ENCODE measurements at regions not wholly inside any gene's neighbourhood (a gene's known extent, or its start where the extent isn't known, plus 50 kb on each side); places are given as distances from the start of the nearest gene placed in this dataset.

DNA sequence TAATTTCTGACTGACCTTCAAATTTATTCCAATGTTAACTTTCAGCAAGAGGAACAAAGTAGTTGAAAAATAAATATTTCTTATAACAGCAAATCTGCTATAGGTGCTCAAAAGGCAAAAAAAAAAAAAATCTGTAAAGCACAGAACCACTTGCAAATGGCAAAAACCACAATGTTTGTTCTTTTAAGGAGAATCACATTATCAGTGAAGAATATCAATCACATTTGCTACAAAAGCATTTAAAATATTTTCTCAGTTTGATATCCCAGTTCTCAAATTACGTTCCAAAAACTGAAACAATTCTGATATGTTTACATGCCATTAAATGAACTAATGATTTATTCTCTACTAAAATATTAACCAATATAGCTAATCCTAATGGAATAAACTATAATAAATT is 163.3 kb downstream of the METTL4 start:
- no peak for DNase-seq

DNA sequence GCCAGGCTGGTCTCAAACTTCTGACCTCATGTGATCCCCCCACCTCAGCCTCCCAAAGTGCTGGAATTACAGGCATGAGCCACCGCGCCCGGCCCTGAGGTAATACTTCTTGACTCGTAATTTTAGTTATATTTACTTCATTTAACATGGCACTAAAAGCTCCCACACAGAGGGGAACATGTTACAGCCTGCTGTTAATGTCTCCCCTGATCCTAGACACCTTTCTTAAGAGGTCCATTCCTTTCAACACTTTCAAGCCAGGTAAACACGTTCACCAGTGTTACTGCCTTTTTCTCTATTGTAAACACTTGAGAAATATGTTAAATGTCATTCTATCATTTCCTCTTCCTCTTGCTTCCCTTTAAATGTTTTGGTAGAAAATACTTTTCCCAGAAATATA is 161.4 kb downstream of the METTL4 start:
- no peak for DNase-seq

DNA sequence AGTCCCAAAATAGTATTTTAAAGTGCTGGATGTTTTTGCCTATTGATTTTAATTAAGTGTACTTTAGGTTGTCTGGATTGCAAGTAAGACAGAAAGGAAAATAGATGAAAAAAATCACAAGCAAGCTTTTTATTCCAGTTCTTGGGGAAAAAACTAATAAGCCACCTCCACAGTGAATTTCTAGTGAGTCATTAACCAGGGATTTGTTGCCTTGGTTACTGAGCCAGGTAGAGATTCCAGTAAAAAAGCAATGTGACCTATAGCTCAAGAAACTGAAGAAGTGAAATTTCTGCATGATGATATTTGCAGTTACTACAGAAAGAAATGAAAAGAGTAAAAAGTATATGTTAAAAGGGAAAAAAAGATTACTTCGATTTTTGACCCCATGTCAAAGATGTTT is 160.6 kb downstream of the METTL4 start:
- DNase-seq, result no peak

DNA sequence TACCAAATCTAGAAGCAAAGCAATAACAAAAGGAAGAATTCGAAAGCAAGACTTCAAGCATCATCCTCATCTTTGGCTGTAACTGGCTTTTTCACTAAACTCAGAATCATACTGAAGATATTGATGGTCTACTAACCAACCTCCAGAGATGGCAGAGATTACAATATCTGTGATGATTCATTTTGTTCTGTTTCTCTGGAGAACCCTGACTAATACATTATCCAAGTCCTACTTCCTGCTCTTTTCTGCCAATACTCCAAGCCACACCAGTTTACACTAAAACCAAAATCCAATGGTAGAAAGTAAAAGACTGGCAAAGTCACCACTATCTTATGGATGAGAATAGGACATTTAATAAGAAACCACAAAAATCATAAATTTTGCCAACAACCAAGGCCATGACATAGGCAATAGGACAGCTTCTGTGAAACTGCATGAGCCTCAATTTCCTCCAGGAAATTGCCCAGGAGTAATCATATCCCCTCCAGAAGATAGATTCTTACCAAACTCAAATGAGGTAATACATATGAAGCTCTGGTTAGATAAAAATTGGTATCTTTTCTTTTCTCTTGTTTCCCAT is 159.8 kb downstream of the METTL4 start:
- no peak for DNase-seq

DNA sequence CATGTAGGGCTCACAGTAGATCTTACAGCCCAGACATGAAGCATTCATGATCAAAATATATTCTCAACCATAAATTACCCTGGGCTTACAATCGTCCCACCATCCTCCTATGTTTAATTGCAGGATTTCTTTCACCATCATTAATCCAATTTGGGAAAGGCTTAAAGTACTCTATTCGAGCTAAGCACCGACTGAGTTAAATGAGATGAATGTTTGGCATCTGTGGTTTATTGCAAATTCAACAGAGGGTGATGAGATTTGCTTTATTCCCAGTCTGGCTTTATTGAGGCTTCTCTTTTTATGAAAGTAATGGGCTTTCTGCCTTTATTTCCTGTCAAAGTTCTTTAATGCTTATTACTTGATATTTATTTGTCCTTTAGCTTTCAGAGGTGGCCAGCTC is 159.0 kb downstream of the METTL4 start:
- DNase-seq, result no peak

DNA sequence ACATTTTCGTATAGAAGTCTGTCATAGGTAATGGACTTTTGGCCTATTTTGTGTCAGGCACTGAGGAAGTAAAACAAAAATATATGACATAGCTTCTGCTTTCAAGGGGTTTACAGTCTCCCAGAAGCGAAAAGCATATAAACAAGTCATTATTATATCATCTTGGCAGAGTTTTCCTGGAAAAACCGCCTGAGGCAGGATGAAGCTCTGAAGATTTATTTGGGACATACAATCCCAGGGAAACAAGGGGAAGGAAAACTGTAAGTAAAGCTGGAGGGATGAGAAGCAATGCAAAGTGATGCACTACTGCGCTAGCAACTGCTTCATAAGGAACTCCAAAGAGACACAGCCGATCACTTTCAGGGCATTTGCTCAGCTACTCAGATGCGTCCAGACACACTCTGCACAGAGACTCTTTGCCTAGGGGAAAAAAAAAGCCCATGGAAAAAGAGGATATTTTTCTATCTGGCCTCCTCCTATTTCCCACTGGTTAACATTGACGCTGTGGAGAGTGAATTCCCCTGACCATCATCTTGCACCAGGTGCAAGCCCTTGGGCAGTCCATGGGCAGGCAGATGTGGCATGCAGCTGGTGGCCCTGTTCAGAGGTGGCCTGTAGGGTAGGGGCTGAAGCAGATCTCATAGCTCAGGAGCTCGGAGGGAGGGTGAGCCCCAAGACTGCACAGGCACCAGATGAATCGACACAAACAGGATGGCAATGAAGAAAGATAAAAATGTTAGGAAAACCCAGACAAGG is 158.1 kb downstream of the METTL4 start:
- DNase-seq, result no peak

DNA sequence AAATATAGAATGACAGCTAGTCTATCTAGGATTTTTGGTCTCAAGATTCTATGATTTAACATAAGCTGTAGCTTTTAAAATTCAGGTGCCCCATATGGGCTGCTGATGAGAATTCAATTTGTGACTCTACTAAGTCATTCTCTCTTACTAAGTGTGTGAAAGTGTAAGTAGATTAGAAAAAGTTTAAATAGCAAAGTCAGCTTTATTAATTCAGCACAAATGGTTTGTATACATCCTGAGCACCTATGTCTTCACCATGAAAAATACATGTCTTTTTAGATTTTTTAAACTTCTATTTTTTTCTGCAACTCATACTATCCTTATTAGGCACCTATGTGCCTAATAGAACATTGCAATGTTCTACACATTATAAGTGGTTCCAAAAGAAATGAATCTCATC is 157.1 kb downstream of the METTL4 start:
- DNase-seq, result no peak

DNA sequence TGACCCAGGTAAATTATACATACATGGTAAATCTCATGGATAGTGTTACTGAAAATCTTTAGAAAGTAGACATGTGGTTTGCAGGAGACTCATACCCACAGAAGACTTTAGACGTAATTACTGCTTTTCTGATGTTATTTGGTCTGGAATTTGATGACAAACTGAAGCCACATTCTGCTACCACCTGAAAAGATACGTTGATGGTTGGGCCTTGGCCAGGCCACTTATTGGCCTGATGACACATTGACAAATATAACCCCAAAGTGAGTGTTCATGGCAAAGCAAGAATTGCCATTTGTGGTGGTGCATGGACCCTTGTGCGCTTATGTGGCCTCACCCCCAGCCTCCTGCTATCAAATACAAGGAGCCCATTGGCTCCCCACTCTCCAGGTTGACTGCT is 155.6 kb downstream of the METTL4 start:
- DNase-seq, result no peak

DNA sequence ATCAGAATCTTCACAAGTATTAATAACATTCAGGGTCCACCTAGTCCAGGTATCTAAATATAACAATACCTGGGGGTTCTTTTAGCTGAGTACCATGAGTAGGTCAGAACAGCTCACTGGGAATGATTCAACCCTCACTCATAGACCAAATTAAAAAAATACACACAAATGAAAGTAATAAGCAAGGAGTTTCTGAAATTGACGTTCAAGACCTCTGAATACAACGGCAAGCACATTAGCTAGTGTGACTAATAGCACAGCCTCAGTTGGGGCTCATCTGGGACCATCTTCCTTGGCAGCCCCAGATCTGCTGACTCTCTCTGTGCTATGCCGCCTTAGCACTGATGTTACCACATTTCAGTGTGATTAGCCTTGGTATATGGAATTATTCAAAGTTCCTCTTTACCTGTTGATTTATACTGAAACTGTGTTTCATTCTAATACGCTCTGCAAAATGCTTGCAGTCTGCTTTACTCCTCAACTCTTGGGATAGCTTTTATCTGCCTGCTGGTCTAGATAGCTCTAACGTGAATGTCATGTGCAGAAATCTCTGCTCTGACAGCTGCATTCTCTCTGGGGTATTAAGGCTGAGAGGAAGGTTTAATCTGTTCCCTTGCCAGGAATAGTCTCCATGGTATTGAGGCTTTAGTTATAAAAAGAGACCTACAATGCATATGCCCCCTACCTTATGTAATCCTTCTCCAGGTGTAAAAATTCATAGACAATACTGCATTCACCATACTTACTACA is 153.3 kb downstream of the METTL4 start:
- no peak for DNase-seq

DNA sequence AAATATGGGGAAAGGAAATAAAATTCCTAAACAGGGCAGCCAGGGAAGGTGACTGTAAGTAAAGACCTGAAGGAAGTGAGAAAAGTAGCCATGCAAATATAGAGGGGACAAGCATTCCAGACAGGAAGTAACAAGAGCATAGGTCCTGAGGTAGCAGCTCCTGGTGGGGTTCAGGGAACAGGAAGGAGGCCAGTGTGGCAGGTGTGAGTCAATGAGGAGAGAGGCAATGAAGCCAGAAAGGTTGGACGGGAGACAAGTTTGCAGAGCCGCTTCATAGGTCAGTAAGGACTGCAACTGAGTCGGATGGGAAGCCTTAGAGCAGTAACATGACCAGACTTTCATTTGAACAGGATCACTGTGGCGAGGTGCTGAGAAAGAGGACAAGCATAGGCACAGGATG is 150.9 kb downstream of the METTL4 start:
- no peak for DNase-seq

DNA sequence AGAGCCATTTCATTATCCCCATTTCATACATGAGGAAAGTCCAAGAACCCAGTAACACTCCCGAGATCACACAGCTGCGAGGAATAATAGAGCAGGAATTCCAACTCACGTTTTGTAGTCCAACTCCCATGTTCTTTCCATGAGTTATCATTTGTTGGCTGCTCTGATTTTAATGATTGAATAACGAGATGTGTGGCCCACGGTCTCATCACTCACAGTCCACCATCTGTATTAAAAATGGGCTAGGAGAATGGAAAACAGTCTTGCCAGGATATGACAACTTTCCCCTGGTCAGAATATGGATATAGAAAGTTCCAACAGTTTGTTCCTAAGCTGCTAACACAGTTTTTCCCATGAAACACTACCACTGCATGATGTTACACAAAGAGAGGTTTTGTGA is 147.5 kb downstream of the METTL4 start:
- DNase-seq, result no peak

DNA sequence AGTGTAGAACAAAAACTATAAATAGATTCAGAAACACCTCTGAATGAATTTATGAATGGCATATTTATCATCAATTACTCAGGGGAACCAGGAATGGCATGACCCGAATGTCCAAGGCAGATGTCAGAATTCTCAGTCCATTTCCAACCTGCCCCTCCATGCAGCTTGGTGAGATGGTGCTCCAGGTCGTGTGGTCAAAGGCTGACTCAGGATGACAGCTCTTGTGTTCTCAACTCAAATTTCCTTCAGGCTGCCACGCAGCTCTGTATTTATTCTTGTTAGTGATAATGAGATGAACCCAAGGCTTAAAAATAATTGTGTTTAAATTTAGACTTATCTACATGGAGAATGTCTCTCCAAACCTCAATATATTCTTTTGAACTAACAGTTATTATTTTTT is 146.9 kb downstream of the METTL4 start:
- DNase-seq, result no peak

DNA sequence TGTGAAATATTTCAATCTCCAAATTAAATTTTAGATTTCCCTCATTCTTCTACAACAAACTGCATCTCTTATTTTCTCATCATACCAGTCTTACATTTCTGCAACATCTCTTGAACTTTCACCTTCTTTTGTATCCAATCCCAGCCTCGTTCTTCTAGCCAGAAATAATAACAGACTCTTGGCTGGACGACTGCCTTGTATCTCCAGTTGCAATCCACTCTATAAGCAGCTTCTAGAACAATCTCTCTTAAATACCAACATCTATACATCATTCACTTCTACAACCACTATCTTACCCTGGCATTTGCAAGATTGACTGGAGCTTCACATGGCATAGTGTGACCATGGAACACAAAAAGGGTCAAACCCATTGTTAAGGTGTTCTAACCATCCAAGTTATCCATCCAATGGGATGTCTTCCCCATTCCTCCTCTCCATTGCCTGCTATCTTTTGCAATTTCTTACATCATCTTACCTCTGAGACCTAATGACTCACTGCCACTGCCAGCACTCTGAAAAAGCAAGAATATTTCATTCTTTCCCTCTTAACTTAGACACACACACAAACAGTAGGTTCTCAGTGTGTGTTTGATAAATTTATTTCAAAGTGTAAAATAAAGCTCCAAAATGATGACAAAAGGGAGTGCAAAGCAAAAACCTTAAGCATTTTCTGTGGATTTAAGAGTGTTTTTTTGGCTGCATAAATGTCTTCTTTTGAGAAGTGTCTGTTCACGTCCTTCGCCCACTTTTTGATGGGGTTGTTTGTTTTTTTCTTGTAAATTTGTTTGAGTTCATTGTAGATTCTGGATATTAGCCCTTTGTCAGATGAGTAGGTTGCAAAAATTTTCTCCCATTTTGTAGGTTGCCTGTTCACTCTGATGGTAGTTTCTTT is 145.6 kb downstream of the METTL4 start:
- DNase-seq, result no peak

DNA sequence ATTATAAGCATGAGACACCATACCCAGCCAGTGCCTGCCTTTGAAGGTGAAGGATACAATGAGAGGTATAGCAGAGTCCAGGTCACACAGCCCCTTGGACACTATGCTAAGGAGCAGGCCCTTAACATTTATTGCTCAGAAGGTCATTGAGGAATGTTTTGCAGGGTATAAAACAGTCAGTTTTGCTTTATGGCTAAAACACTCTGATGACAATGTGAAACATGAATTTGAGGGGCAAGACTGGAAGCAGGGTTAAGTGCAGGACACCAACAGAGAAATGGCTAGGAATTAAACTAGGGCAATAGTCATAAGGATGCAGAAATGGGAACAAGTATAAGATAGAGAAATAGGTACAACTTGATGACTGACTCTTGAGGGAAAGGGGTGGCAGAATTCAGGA is 141.1 kb downstream of the METTL4 start:
- DNase-seq, result no peak

DNA sequence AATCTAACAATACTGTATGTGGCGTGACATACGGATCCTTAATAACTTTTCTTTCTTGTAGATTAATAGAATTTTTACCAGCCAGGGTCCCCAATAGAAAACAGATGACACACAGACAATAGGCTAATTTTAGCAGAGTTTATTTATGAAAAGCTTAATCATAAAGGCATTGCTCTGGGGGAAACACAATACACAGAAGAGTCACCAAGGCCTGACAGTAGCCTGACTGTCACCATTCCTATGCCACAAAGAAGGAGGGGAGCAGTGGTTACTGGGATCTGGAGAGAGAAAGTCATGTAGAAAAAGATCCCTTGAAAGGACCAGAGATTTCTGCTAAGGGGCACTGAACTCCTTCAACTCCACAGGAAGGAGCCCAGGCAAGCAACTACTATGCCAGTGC is 139.5 kb downstream of the METTL4 start:
- no peak for DNase-seq

DNA sequence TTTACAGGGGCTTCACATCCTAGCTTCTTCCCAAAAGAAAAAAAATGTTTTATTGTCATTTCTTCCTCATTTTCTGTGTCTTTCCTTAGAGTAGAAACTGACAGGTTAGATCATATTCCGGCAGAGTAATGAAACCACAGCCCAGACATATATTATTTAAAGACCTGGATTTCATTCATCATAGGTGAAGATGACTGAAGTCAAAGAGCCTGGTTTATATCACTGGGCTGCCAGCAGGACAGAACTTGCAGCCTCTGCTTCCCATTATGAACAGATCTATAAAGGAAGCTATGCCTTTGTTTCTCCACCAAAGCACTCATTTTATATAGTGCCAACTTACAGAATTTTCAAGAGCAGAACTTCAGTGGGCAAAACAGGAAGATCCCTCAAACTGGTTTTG is 137.9 kb downstream of the METTL4 start:
- DNase-seq, result no peak

DNA sequence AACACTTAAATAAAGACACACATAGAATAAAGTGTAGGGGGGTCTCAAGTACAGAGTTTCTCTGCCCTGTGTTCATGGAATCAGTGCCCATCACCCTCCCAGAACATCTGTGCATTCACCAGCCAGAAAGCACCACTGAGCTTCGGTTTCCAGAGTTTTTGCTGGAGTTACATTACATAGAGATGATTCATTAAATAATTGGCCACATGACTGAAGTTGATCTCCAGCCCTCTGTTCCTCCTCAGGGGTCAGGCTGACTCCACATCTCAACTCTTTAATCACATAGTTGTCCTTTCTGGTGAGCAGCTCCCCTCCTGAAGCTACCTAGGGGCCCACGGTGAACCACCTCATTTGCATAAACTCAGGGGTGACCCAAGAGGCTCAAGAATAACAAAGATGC is 129.8 kb downstream of the METTL4 start:
- no peak for DNase-seq

DNA sequence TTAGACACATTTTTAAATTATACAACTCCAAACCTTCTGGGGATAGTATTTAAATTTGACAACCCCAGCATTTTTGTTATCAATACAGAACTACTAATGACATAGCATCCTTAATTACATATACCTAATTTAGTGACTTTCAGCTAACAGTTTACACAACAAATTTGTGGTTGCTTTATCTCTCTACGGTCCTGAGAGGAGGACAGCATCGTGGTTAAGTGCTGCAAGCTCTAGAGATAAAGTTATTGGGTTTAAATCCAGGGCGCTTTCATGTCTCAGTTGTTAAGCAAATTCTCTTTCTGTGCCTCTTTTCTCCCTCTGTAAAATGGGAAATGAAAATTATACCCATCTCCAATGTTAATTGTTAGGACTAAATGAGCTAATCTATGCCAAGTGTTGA is 129.3 kb downstream of the METTL4 start:
- no peak for DNase-seq

DNA sequence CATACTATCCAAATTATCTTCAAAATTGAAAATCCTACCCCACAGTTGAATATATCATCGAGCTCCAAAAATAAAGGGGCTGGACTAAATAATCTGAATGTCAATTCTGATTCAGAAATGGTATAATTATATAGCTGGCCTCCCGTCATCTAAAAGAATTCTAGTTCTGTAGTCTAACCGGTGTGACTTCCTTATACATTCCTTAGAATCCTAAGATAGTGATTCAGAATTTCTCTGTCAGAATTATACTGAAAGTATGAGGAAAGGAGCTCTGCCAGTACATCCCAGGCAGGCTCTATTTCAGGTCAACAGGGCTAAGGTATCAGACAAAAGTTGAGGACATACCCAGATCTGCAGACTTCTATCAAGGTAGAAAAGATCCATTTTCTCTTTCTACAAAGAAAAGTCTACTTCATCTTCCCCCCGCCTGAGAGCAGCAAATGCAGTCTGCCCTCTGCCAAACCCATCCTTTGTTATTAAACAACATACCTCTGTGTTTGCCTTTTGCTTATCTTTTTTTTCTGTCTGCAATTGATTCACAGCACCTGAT is 128.5 kb downstream of the METTL4 start:
- DNase-seq, result no peak

DNA sequence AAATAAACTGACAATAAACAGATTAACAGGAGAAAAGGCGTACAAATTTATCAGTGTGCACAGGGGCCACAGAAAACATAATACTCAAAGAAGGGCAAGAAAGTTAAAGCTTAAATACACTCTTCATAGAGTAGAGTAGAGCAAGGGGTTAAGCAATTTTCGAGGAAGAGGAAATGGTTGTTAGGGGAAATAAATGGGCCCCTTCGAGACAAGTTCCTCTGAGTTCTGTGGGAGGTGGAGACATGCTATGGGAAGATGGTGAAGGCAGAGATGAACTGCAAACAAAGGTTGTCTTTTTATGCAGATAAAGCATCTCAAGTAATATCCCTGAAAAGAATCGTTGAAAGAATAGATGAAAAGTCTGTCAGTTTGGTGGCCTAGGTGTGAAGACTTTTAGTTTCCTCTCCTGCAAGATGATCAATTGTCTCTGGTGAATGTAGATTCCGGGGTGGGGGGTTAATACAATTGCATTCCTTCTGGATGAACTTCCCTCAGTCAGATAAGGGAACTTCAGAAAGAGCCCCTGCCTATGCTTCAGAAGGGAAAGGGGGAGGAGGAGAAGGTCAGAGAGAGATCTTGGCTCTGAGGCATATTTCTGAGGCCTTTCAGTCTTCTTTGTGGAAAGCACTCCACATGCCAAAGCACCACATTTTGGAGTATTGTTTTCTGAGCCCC is 127.0 kb downstream of the METTL4 start:
- DNase-seq, result no peak

DNA sequence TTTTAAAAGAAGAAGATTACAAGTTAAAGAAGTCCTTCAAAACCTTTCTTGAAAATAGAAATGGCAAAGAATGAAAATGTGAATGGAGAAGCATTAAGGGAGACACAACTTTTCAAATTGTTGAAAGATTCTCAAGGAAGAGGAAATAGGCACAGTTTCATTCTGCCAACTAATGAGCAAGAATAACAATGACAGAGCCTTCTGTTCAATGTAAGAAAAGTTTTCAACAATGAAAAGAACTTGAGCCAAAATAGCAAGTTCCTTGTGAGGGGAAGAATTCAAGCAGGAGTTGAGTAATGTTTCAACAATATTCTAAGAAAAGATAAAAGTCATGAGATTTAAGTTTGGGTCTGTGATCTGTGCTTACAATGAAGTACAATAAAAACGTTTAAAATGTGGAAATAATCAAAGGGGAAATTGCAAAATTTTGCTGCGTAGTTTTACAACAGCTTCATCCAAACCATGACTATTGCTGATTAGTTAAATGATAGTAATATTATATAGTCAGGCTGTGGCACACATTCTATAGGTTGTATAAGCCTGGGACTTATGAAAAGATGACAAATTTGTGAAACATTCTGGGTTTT is 122.6 kb downstream of the METTL4 start:
- no peak for DNase-seq

DNA sequence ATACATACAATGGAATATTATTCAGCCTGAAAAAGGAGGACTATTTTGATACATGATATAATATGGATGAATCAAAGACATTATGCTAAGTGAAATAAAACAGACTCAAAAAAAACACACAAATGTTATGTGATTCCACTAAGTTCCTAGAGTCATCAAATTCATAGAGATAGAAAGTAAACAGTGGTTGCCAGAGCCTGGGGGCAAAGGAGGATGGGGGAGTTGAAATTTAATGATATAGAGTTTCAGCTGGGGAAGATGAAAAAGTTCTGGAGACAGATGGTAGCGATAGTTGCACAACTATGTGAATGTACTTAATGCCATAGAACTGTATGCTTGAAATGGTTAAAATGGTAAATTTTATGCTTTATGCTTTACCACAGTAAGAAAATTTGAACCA is 119.7 kb downstream of the METTL4 start:
- no peak for DNase-seq
